GM12878 (cell line): ENCODE measurements at regions not wholly inside any gene's neighbourhood (a gene's known extent, or its start where the extent isn't known, plus 50 kb on each side); places are given as distances from the start of the nearest gene placed in this dataset.

Source experiments
- ATAC-seq: fragments of 200-7000 bp; cut with Tn5 transposase; 3 replicates; pipeline ENCODE4 v1.9.1; 2020; ENCODE audit warnings: mild to moderate bottlenecking, moderate library complexity
- BruUV-seq: library from RNA; stranded (reverse); fragments of 400-500 nt; replicated peaks from 2 replicates; lab custom pipeline; 2021; lab: Mats Ljungman, UMichigan
- CTCF ChIA-PET: fragments of 300-600 bp; sonication (Branson Sonifier 250); formaldehyde crosslinking; extraction: SDS; loops from one replicate; lab custom pipeline; 2021; ENCODE audit warnings: inconsistent platforms; lab: Yijun Ruan, JAX
- POLR2A ChIA-PET: fragments of 350-600 bp; formaldehyde crosslinking; extraction: SDS; loops from one replicate; lab custom pipeline; 2021; ENCODE audit warnings: inconsistent platforms; lab: Charles Lee
- RAD21 ChIA-PET: fragments of 300-600 bp; sonication (Branson Sonifier 250); formaldehyde crosslinking; loops from one replicate; lab custom pipeline; 2023; ENCODE audit warnings: antibody characterized with exemption; ENCODE audit not compliant: unreplicated experiment; lab: Charles Lee
- SMC1A ChIA-PET: fragments of 300-600 bp; sonication (Branson Sonifier 250); formaldehyde crosslinking; loops from one replicate; lab custom pipeline; 2023; ENCODE audit not compliant: unreplicated experiment, uncharacterized antibody; lab: Charles Lee
- DNase-seq: peaks from one replicate; pipeline ENCODE4 v3.0.0-alpha.2; 2011; ENCODE audit warnings: low read depth, low spot score
- FAIRE-seq: peaks from 3 replicates; lab custom pipeline; 2011; peaks lifted over from hg19 to GRCh38; lab: Jason Lieb, UNC
- H2AFZ ChIP-seq: 2 replicates; pipeline ENCODE4 v1.6.0; 2011; ENCODE audit warnings: low read depth, low read length, control low read depth; ENCODE audit not compliant: control insufficient read depth
- H3K27ac ChIP-seq: 2 replicates; pipeline ENCODE4 v1.5.1; 2011; ENCODE audit warnings: control low read depth; ENCODE audit not compliant: control insufficient read depth, insufficient read depth
- H3K27me3 ChIP-seq, 2 experiments: replicated peaks in 1 of 2; 2 replicates each; pipeline versions ENCODE4 v1.6.0 to v1.6.1; 2011; ENCODE audit warnings: low read length in 1 of 2; ENCODE audit not compliant: control insufficient read depth in 2 of 2, insufficient read depth in 2 of 2
- H3K36me3 ChIP-seq, 2 experiments: 2 replicates each; pipeline ENCODE4 v1.5.1; 2011; ENCODE audit warnings: low read length in 1 of 2; ENCODE audit not compliant: control insufficient read depth in 2 of 2, insufficient read depth in 2 of 2
- H3K4me1 ChIP-seq: 2 replicates; pipeline ENCODE4 v1.6.1; 2011; ENCODE audit warnings: mild to moderate bottlenecking, low read length, moderate library complexity, mixed read lengths; ENCODE audit not compliant: control insufficient read depth, insufficient read depth
- H3K4me2 ChIP-seq: 2 replicates; pipeline ENCODE4 v1.6.0; 2011; ENCODE audit warnings: control low read depth; ENCODE audit not compliant: control insufficient read depth, insufficient read depth
- H3K4me3 ChIP-seq: fragments of 200-600 bp; sonication (generic); 2 replicates; pipeline ENCODE4 v1.5.1; 2016
- H3K79me2 ChIP-seq: 2 replicates; pipeline ENCODE4 v1.6.0; 2011; ENCODE audit warnings: low read length; ENCODE audit not compliant: control insufficient read depth, insufficient read depth
- H3K9ac ChIP-seq: 2 replicates; pipeline ENCODE4 v1.8.0; 2011; ENCODE audit warnings: low read length, control low read depth, mixed read lengths; ENCODE audit not compliant: control insufficient read depth, insufficient read depth
- H3K9me3 ChIP-seq: replicated peaks from 3 replicates; pipeline ENCODE4 v1.5.1; 2011; ENCODE audit warnings: mild to moderate bottlenecking, low read length; ENCODE audit not compliant: control insufficient read depth, insufficient read depth
- H4K20me1 ChIP-seq: 2 replicates; pipeline ENCODE4 v1.6.0; 2011; ENCODE audit not compliant: control insufficient read depth, insufficient read depth
- IRF4 ChIP-seq: IDR thresholded peaks from 2 replicates; pipeline ENCODE4 v1.6.1; 2011; ENCODE audit warnings: low read depth, low read length
- LARP7 ChIP-seq: fragments of 450-650 bp; IDR thresholded peaks from 2 replicates; pipeline ENCODE4 v1.6.1; 2017; ENCODE audit warnings: mild to moderate bottlenecking
- ZBTB11 ChIP-seq: fragments of 450-650 bp; formaldehyde crosslinking; IDR thresholded peaks from 2 replicates; pipeline ENCODE4 v1.5.0; 2022; ENCODE audit warnings: mild to moderate bottlenecking, missing genetic modification characterization
- ZBTB40 ChIP-seq: fragments of 450-650 bp; IDR thresholded peaks from 2 replicates; pipeline ENCODE4 v1.6.1; 2016; ENCODE audit warnings: mild to moderate bottlenecking, moderate library complexity, borderline replicate concordance
- WGBS: methylation state at CpG from one replicate; pipeline ENCODE4 v1.1.6; 2016; ENCODE audit warnings: low lambda C conversion rate; ENCODE audit not compliant: insufficient replicate concordance, insufficient coverage; ENCODE audit errors: missing lambda C conversion rate; 5-methylcytosine and 5-hydroxymethylcytosine counted together
- in situ Hi-C: fragments of 300-500 bp; cut with MboI; formaldehyde crosslinking; loops from 9 replicates; pipeline ENCODE4 v1.14.3; 2018; ENCODE audit warnings: mixed read lengths
- intact Hi-C: fragments of 100-400 bp; cut with micrococcal nuclease; formaldehyde crosslinking; loops from one replicate; pipeline ENCODE4 v1.14.2; 2022; ENCODE audit not compliant: unreplicated experiment

GRCh38 chr6:120606743-120607142 is 727.5 kb downstream of the TBC1D32 start:
- no peak overlapping the region for H3K9ac ChIP-seq
- no TSS peak for BruUV-seq
- intact Hi-C loops (no loop called here), in situ Hi-C loops (no loop called here)
- no peak for TF ChIP-seq LARP7
- TF ChIP-seq ZBTB11 (CRISPR knock-in tag): no peak
- no peak for TF ChIP-seq IRF4
- TF ChIP-seq ZBTB40: no peak
- no peaks in the 10 kb centered on the region for H3K9me3 ChIP-seq
- ATAC-seq: no peak
- no peaks in the 10 kb centered on the region for H3K4me1 ChIP-seq
- SMC1A ChIA-PET: interaction anchor here (0.9 to 1.4 kb wide), 2 partner anchors 12 to 91 kb away, joined by 3 read pairs; no protein-coding TSS in a partner anchor
- no peaks in the 10 kb centered on the region for H4K20me1 ChIP-seq
- no peak for FAIRE-seq
- POLR2A ChIA-PET: no interaction called here
- CTCF ChIA-PET: no interaction called here
- H3K27me3 ChIP-seq: no peaks in the 10 kb centered on the region
- no peak overlapping the region for H3K27ac ChIP-seq
- 38% methylated on average over 4 of the region's 4 CpGs for WGBS
- RAD21 ChIA-PET: no interaction called here
- DNase-seq: no peak
- H3K4me2 ChIP-seq: no peak overlapping the region
- no peak overlapping the region for H3K4me3 ChIP-seq
- no peaks in the 10 kb centered on the region for H3K36me3 ChIP-seq
- H3K79me2 ChIP-seq: no peaks in the 10 kb centered on the region
- no peak overlapping the region for H2AFZ ChIP-seq
